Fibroblast of lung (primary cell): ENCODE measurements at regions not wholly inside any gene's neighbourhood (a gene's known extent, or its start where the extent isn't known, plus 50 kb on each side); places are given as distances from the start of the nearest gene placed in this dataset.

Experiments used
- DNase-seq, 2 donors: peaks; one replicate each; pipeline versions ENCODE4 v3.0.0 to v3.0.0-alpha.2; 2010; ENCODE audit warnings: low read depth in 2 of 2
- H2AFZ ChIP-seq: 2 replicates; pipeline ENCODE4 v1.5.1; 2012; ENCODE audit warnings: low read length, control low read depth, inconsistent platforms
- H3K27ac ChIP-seq: 2 replicates; pipeline ENCODE4 v1.5.1; 2011; ENCODE audit warnings: low read length, control low read depth; ENCODE audit not compliant: insufficient read depth
- H3K27me3 ChIP-seq: 2 replicates; pipeline ENCODE4 v1.5.1; 2011; ENCODE audit warnings: mild to moderate bottlenecking, low read length; ENCODE audit not compliant: control insufficient read depth, insufficient read depth
- H3K36me3 ChIP-seq: 2 replicates; pipeline ENCODE4 v1.5.1; 2011; ENCODE audit warnings: low read length; ENCODE audit not compliant: control insufficient read depth, insufficient read depth
- H3K4me1 ChIP-seq: 2 replicates; pipeline ENCODE4 v1.5.1; 2011; ENCODE audit warnings: low read length; ENCODE audit not compliant: control insufficient read depth, insufficient read depth; ENCODE audit errors: extremely low read depth
- H3K4me2 ChIP-seq: 2 replicates; pipeline ENCODE4 v1.5.1; 2011; ENCODE audit warnings: low read length, control low read depth; ENCODE audit not compliant: insufficient read depth; ENCODE audit errors: extremely low read depth
- H3K4me3 ChIP-seq, 4 experiments: fragments of 200-600 bp in 1 of 4; sonication (generic) in 1 of 4; replicated peaks in 1 of 4; 2 replicates each; pipeline ENCODE4 v1.5.1; 2011 to 2016; ENCODE audit warnings: low read length in 4 of 4, low read depth in 3 of 4, mild to moderate bottlenecking in 3 of 4, control low read depth in 2 of 4, inconsistent platforms in 1 of 4, mixed read lengths in 1 of 4; ENCODE audit not compliant: insufficient read depth in 1 of 4; ENCODE audit errors: control extremely low read depth in 1 of 4
- H3K79me2 ChIP-seq: 2 replicates; pipeline ENCODE4 v1.5.1; 2012; ENCODE audit warnings: mild to moderate bottlenecking, low read length, inconsistent platforms; ENCODE audit not compliant: control insufficient read depth, insufficient read depth
- H3K9ac ChIP-seq: 2 replicates; pipeline ENCODE4 v1.5.1; 2011; ENCODE audit warnings: mild to moderate bottlenecking, low read length, control low read depth; ENCODE audit not compliant: insufficient read depth
- H3K9me3 ChIP-seq: 2 replicates; pipeline ENCODE4 v1.5.1; 2012; ENCODE audit warnings: low read depth, low read length; ENCODE audit not compliant: control insufficient read depth, insufficient read depth
- H4K20me1 ChIP-seq: 2 replicates; pipeline ENCODE4 v1.5.1; 2011; ENCODE audit warnings: low read length; ENCODE audit not compliant: control insufficient read depth, insufficient read depth; ENCODE audit errors: extremely low read depth
- EZH2 ChIP-seq: IDR thresholded peaks from 2 replicates; pipeline ENCODE4 v1.5.1; 2012; ENCODE audit warnings: low read length, control low read depth, mild to moderate bottlenecking; ENCODE audit errors: missing control alignments
- TF ChIP-seq, protein P1 (sequence below), 2 donors: IDR thresholded peaks in 1 of 2; conservative IDR thresholded peaks in 1 of 2; 1 replicate in 1 of 2; 2 replicates in 1 of 2; pipeline ENCODE4 v1.5.1; 2011 to 2012; ENCODE audit warnings: low read length in 2 of 2, control low read depth in 1 of 2, inconsistent platforms in 1 of 2, low read depth in 1 of 2, mild to moderate bottlenecking in 1 of 2

DNA sequence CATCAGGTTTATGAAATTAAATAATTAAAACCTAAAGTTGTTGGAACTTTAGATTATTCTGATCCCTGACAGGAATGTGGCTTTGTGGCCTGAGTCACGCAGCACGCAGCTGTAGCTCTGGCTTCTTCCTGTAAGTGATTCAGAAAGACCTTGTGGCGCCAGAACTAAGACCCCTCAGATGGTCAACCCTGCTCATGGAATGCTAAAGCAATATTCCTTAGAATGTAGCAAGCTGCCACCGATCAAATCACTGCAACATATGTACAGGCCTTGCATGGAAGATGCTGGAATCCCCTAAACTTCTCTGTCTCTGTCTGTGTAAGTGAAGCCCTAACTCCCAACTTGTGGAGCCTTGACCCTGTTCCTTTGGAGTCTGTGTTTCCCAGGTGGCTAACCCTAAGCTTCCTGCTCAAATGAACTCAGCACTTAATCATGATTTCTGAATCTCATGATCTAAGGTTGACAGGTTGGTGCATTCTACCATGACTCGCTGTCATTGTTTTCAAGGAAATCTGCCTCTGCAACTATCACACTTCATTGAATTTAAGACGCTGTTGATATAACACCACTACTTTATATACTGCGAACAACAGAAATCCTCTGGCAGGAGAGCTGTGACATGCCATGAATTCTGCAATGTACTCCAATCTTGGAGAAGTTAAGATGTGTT is 111.2 kb upstream of the CST7 start:
- Histone ChIP-seq H3K4me1 (no peaks in the 10 kb centered on the region), H3K9me3 (no peaks in the 10 kb centered on the region), H3K36me3 (no peaks in the 10 kb centered on the region), H3K27ac (no peak overlapping the region), H3K9ac (no peak overlapping the region), H3K79me2 (no peaks in the 10 kb centered on the region), H4K20me1 (no peaks in the 10 kb centered on the region), H3K27me3 (no peaks in the 10 kb centered on the region), H3K4me3 (no peak overlapping the region), H2AFZ (no peak overlapping the region), H3K4me2 (no peak overlapping the region)
- TF ChIP-seq EZH2: no peak
- TF ChIP-seq, protein P1, sequence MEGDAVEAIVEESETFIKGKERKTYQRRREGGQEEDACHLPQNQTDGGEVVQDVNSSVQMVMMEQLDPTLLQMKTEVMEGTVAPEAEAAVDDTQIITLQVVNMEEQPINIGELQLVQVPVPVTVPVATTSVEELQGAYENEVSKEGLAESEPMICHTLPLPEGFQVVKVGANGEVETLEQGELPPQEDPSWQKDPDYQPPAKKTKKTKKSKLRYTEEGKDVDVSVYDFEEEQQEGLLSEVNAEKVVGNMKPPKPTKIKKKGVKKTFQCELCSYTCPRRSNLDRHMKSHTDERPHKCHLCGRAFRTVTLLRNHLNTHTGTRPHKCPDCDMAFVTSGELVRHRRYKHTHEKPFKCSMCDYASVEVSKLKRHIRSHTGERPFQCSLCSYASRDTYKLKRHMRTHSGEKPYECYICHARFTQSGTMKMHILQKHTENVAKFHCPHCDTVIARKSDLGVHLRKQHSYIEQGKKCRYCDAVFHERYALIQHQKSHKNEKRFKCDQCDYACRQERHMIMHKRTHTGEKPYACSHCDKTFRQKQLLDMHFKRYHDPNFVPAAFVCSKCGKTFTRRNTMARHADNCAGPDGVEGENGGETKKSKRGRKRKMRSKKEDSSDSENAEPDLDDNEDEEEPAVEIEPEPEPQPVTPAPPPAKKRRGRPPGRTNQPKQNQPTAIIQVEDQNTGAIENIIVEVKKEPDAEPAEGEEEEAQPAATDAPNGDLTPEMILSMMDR (conservative IDR thresholded peaks at IDR 0.05 in 1 of 2, IDR thresholded peaks at IDR 0.05 in 1 of 2; ENCODE audit: low read depth in 1 of 2, low read length in 2 of 2): no peak
- DNase-seq: peak; percentile 52 to 72

DNA sequence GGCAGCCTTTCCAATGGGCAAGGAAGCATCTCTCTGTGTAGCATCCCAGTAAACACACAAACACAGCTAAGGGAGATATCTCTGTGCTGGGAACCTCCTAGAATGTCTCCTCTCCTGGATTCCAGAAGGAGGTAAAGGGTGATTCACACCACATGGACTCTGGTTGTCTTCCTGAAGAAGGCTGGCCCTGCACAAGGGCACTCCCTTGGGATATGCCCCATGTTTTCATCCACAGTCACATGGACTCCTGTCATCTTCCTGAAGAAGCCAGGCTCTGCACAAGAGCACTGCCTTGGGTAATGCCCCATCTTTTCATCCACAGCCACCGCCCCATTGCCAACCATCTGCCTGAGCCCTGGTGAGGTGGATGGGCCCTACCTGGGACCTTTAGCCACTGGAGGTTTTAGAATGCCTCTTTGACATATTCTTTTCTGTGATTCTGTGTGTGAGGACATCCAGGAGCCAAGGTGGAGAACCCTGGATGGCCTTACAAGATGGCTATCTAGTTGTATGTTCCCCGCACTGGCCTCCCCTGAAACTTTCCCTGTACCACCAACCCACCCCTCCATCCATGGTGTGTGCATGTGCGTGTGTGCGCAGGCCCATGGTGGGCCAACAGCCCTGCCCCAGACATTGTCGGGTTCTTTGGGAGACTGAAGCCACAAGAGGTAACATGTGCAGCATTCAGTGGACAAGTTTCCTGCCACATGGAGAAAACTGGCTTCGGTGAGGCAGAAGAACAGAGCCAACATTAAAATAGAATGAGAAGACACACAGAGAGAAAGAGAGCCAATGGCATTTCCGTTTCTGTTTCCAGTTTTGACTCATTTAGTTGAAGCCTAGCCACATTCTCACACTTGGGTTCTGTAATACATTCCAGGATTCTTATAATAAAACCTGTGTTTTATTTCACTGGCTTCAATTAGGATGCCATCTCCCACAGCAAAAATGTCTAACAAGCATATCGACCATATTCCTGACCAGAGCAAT is 110.2 kb upstream of the CST7 start:
- no peak overlapping the region for H3K27ac ChIP-seq
- no peak overlapping the region for H3K4me2 ChIP-seq
- TF ChIP-seq, protein P1 (conservative IDR thresholded peaks at IDR 0.05 in 1 of 2, IDR thresholded peaks at IDR 0.05 in 1 of 2; ENCODE audit: low read depth in 1 of 2, low read length in 2 of 2): no peak
- no peak for TF ChIP-seq EZH2
- no peak overlapping the region for H3K9ac ChIP-seq
- H2AFZ ChIP-seq: no peak overlapping the region
- no peaks in the 10 kb centered on the region for H3K9me3 ChIP-seq
- no peaks in the 10 kb centered on the region for H4K20me1 ChIP-seq
- H3K4me3 ChIP-seq: no peak overlapping the region
- H3K4me1 ChIP-seq: no peaks in the 10 kb centered on the region
- H3K79me2 ChIP-seq: no peaks in the 10 kb centered on the region
- H3K36me3 ChIP-seq: no peaks in the 10 kb centered on the region
- DNase-seq: peak; percentile 7 to 42
- no peaks in the 10 kb centered on the region for H3K27me3 ChIP-seq

DNA sequence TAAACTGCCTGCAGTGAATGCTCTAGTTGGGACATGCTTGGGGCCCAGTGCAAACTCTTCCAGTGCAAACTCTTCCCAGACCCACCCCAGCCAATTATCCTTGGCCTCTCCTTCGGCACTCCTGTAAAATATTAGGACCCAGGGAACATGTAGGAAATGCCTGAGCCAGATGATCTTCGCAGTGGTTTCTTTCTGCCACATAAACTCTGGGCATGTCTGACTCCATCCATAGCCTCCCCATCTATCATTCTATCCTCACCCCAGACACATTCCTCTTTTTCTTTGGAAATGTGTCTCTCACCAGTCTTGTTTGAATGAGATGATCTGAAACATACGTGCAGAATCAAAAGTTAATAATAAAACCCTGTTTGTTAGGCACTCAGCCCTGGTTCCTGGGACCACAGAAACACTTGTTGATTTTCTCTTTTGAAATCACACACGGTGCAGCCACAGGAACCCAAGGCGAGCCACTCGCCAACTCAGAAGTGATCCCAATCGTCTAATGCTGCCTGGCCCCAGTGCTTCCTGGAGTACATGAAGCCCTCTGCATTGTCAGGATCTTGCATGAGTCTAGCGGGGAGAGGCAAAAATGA is 108.9 kb upstream of the CST7 start:
- Histone ChIP-seq H4K20me1 (no peaks in the 10 kb centered on the region), H3K4me3 (no peak overlapping the region), H3K4me1 (no peaks in the 10 kb centered on the region), H3K36me3 (no peaks in the 10 kb centered on the region), H3K27me3 (no peaks in the 10 kb centered on the region), H3K79me2 (no peaks in the 10 kb centered on the region), H3K4me2 (no peak overlapping the region), H3K9ac (no peak overlapping the region), H3K9me3 (no peaks in the 10 kb centered on the region), H2AFZ (no peak overlapping the region), H3K27ac (no peak overlapping the region)
- no peak for DNase-seq
- TF ChIP-seq EZH2: no peak
- TF ChIP-seq, protein P1 (conservative IDR thresholded peaks at IDR 0.05 in 1 of 2, IDR thresholded peaks at IDR 0.05 in 1 of 2; ENCODE audit: low read depth in 1 of 2, low read length in 2 of 2): no peak
